ENCODE measurements at regions not wholly inside any gene's neighbourhood (a gene's known extent, or its start where the extent isn't known, plus 50 kb on each side); places are given as distances from the start of the nearest gene placed in this dataset.

DNA sequence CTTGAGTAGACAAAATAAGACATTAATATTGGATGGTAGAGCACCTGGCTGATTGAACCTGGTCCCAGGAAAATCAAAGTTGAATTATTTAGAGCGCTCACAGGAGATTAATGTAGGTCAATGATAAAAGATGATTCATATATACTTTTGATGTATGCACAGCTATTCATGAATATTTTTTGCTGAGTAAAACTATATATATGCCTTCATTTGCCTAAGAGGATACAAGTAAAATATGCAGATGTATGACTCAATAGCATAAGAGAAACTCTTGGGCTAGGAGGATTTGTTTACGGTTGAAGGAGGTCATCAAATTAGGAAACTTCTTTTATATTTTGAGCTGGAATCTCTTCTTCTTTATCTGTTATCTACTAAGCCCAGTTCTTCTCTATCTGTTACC, 202.7 kb upstream of the HS3ST1 start:
- ATAC-seq (no peak), DNase-seq (no peak)
- intact Hi-C loops (cut with DNase I) = no loop called here
- no peak overlapping the region for H3K4me3 ChIP-seq
- H3K36me3 ChIP-seq = no peaks in the 10 kb centered on the region
- peaks cover 0 to 9% (median 0%) of the 10 kb centered on the region in 12 donors for H3K4me1 ChIP-seq
- H3K9me3 ChIP-seq = no peaks in the 10 kb centered on the region
- H3K27ac ChIP-seq = no peak overlapping the region
- 94 to 98% (median 96%) methylated on average over 2 of the region's 2 CpGs for WGBS, 4 donors
- no peaks in the 10 kb centered on the region for H3K27me3 ChIP-seq
- TF ChIP-seq POLR2A (IDR thresholded peaks at IDR 0.05) (no peak), CTCF (IDR thresholded peaks at IDR 0.05) (no peak)

- TF ChIP-seq CTCF (IDR thresholded peaks at IDR 0.05) (no peak), POLR2A (IDR thresholded peaks at IDR 0.05) (no peak)
- no peak for DNase-seq
- Histone ChIP-seq H3K9me3 (no peaks in the 10 kb centered on the region), H3K36me3 (no peaks in the 10 kb centered on the region), H3K4me3 (no peak overlapping the region), H3K4me1 (peaks cover 0 to 30% (median 0%) of the 10 kb centered on the region in 12 donors), H3K27me3 (no peaks in the 10 kb centered on the region), H3K27ac (no peak overlapping the region)
- intact Hi-C loops (cut with DNase I) = loop anchor here in 7 of 10 donors (10.0 kb wide), 4 partner anchors 87 to 1053 kb away; partner anchors contain the start of gene HS3ST1 (in 5 of the 7)
- ATAC-seq = no peak
Measured at GRCh38 chr4:11628093-11628725, 199.5 kb upstream of the HS3ST1 start.

DNA sequence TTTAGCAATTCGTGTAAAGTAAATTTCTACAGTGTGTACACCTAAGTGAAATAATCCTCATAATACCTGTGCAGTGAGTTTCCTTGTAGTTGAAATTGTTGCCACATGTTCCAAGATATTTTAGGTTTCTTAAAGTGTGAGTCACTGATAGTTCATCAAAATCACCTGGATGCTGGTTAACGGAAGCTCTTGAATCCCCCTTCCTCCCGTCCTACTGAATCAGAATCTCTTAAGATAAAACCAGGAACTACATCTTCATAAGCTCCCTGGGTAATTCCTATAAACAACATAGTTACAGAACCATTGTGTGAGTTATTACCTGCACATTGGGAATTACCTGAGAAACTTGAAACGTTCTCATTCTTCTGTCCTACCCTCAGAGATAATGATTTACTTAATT, 197.4 kb upstream of the HS3ST1 start:
- Histone ChIP-seq H3K4me1 (peaks cover 0 to 21% (median 0%) of the 10 kb centered on the region in 12 donors), H3K27ac (peak overlapping the region in 11 of 12 donors; percentile 4 to 75 (median 44)), H3K4me3 (no peak overlapping the region), H3K36me3 (no peaks in the 10 kb centered on the region), H3K27me3 (no peaks in the 10 kb centered on the region), H3K9me3 (no peaks in the 10 kb centered on the region)
- ATAC-seq (no peak), DNase-seq (no peak)
- TF ChIP-seq POLR2A (IDR thresholded peaks at IDR 0.05) = no peak
- no peak for TF ChIP-seq CTCF (IDR thresholded peaks at IDR 0.05)
- intact Hi-C loops (cut with DNase I) = loop anchor here in 7 of 10 donors (10.0 kb wide), 4 partner anchors 89 to 1051 kb away; partner anchors contain the start of gene HS3ST1 (in 5 of the 7)
- WGBS, 4 donors = 63 to 82% (median 80%) methylated on average over 4 of the region's 4 CpGs

DNA sequence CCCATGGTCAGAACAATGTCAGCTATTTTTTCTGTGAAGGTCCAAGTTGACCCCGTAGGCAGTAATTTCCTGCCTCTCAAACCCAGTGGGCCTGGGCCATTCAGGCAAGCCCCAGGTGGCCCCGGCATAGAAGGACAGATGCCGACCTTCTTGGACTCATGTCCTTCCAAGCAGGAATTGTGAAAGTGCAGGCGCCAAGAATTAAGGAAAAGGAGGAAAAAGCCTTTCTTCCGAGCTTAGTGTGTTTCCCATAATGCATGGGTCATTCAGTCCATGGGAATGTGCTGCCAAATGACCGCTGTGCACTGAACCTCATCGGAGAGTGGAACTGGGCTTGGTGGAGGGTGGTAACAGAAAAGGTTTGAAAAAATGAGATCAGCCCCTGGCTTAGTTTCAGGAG, 196.5 kb upstream of the HS3ST1 start:
- WGBS, 4 donors = 52 to 66% (median 57%) methylated on average over 7 of the region's 7 CpGs
- Histone ChIP-seq H3K4me1 (peaks cover 0 to 21% (median 0%) of the 10 kb centered on the region in 12 donors), H3K9me3 (no peaks in the 10 kb centered on the region), H3K27ac (peak overlapping the region in 10 of 12 donors; percentile 4 to 75 (median 52)), H3K27me3 (no peaks in the 10 kb centered on the region), H3K4me3 (no peak overlapping the region), H3K36me3 (no peaks in the 10 kb centered on the region)
- DNase-seq (peak; percentile 53 to 75 (median 57)), ATAC-seq (peak; percentile 77 to 90 (median 78))
- no peak for TF ChIP-seq CTCF (IDR thresholded peaks at IDR 0.05)
- TF ChIP-seq POLR2A (IDR thresholded peaks at IDR 0.05) = no peak
- intact Hi-C loops (cut with DNase I) = loop anchor here in 8 of 10 donors (2.0 to 10.0 kb wide), 5 partner anchors 78 to 1050 kb away; partner anchors contain the start of gene HS3ST1 (in 5 of the 8)

Data from heart left ventricle (tissue), 16 donors.